CD4-positive, alpha-beta T cell treated with Interleukin-21 for 1 hour (primary cell): ENCODE measurements at regions not wholly inside any gene's neighbourhood (a gene's known extent, or its start where the extent isn't known, plus 50 kb on each side); places are given as distances from the start of the nearest gene placed in this dataset.

ENCODE experiments used
- DNase-seq: peaks from one replicate; pipeline ENCODE4 v3.0.0-alpha.2; 2020

DNA sequence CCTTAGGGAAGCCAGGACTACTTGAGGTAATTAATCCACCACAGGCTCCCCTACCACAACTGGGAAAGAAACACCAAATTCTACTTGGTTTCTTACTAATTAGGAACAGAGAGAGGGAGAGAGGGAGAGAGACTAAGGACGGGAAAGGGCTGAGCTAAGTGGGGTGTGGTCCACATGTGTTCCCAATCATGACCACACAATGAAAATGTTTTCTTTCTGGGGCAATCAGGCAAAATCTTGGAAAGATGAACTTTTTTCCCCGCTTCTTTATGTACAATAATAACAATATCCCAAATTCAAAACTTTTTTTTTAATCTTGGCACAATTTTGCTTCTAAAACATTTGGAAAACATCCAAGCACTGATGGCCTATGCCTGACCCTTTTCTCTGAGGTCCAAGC, 734.4 kb downstream of the MAFB start:
- no peak for DNase-seq

DNA sequence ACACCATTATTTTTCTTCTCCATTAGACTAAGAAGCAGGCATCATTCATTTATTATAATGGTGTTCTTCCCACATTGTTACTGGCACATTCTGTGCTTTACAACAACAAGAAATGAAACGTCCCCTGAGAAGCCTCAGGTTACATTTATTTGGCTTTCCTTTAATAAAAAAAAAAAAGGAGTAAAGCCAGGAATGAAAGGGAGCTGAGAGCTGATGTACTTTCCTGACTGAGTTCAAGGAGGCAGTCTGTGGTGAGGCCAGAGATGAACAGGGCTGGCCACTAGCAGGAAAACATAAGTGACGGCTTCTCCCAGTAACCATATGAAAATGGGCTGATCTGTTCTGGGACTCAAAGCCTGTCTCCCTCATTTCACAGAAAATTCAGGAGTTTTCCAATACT, 742.1 kb downstream of the MAFB start:
- DNase-seq, result no peak

DNA sequence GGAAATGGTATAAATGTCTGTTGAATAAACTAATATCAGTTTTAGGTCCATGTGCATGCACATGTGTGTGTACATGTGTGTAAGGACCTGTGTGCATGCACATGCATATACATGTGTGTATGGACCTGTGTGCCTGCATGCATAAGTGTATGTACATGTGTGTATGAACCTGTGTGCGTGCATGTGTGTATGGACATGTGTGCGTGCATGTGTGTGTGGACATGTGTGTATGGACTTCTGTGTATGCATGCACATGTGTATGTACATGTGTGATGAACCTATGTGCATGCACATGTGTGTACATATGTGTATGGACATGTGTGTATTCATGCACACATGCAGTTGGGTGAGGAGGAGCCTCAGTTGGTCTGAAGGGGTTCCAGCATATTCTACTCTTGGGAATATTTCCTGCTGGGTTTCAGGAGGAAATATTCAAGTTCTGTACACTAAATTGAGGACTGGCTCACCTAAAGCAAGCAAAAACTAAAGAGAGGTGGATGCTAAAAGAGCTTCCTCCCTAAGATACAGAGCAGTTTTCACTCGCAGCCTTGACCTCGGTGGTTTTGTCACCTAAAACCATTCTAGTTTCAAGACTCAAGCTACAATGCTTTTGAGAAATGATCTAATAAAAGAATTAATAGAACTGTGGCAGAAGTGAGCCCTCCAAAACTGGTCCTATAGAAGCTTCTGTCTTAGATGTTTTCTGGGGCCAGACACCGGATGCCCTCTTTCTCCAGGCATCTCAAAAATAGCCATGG, 742.8 kb downstream of the MAFB start:
- no peak for DNase-seq

DNA sequence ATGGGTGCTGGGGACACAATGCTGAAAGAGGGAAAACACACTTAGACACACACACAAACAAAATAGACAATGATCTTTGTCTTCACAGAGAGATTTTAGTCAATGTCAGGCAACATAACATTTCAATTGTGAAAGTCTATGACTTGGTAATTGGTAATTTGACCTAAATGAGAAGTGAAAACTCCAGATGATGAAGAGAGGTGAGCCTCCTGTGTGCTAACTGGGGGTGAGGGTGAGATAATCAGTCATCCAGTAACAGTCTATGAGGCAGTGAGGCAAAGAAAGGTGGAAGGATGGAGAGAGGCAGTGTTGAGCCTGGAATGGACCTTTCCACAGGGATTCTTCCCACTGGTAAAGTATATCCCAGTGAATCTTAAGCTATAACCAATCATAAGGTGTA, 744.2 kb downstream of the MAFB start:
- no peak for DNase-seq

DNA sequence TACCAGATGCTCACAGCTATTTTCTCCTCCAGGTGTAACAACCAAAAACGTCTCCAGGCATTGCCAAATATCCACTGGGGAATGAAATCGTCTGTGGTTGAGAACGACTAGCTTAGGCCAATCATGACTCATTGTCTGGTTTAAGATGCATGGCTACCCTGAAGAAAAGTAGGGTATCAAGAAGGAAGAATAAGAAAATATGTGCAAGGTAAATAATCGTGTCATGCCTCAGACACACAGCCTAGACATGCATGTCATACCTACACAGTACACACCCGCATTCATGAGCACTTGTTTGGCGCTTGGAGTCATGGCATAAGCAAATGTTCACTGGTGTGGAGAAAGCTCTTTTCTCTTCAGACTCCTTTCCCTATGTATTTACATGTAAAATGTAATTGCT, 745.7 kb downstream of the MAFB start:
- DNase-seq, result no peak

DNA sequence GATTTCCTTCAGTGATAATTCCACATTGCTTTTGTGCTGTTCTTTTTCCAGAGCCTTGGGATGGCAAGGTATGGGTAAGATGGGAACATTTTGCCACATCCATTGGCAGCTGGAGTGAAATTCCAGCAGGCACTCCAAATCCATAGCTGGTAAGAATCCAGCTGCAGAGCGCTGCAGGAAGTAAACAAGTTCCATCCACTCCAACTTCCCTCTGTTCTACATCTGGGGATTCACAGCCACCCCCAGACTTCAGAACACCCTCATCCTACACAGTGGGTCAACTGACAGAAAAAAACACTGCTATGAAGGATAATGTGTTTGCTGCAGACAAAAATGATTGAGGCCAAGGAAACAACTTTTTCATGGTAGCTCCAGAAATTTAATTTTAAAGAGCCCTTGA, 747.8 kb downstream of the MAFB start:
- DNase-seq, result no peak

DNA sequence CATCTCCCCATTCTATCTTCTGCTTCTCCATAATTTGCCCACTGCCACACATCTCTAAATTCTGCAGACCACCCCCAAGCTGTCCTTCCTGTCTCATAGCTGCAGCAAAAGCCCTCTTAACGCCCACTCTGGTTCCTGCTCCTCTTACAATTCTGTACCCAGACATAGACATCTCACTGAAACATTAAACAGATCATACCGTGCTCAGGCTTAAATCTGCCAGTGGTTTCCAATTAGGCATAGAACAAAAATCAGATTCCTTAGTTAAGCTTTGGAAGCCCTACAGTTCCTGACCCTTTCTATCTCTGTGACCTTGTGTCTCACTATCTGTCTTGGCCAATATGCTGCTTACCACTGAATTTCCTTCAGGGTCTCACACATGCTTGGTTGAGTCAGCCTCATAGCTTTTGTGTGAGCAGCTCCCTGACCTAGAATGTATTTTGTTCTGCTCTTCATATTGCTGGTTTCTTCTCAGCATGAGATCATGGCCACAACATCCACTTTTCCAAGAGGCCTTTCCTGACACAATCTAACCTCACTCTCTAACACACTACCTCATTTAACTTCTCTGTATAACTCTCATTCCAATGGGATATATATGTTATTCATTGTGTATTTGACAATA, 749.7 kb downstream of the MAFB start:
- no peak for DNase-seq

DNA sequence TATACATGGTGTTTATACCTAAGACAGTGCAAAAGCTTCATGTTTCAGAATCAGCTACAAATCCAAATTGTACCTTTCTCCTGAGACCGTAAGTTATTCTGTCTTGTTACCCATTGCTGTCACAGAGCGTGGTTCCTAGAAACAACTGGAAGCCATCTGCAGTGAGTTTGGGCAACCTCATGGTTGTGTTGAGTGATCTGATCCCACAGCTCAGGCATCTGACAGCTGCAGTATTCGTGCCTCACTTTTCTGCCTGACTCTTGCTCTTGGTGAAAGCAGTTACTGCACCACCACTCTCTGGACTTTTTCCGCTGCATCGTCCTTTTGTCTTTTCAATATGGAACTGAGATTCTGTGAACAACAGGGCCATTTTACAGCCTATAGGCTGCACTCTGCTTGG, 752.6 kb downstream of the MAFB start:
- no peak for DNase-seq

DNA sequence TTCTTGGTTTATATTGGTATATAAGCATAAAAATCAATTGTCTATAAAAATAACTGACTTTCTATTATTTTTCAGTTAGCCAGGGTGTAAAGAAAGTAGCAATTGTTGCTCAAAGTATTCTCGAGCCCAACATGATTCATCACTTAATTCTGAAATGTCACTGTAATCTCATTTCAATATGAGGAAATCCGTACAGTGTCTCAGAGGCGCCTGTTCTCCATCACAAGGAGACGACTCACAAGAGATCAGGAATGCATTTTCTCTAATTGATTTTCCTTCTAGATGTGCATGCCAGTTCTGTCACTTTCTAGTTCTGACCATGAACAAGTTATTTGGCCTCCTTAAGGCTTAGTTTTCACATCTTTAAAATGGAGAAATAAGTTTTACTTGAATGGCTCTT, 753.1 kb downstream of the MAFB start:
- DNase-seq, result no peak

DNA sequence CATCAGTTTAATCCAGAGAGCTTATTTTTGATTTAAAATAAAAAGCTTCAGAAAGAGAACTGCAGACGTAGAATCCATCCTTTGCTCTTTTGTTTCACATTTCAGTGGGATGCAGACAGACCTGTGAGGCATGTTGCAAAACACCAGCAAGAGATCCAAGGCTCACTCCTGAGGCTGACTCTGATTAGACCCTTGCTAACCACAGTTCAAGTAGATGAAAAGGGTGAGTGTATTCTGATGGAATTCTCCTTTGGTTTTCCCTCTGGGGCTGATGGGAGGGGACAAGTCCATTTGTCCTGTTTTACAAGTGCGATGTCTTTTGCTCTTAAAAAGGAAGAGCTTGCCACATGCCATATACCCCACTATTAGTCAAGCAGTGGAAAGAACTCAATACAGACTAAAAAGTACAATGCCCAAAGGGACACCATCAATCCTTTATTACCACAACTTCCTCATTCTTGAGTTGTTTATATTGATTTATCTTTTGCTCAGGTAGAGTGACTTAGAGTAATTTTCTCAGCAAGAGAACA, 772.7 kb downstream of the MAFB start:
- DNase-seq, result no peak

DNA sequence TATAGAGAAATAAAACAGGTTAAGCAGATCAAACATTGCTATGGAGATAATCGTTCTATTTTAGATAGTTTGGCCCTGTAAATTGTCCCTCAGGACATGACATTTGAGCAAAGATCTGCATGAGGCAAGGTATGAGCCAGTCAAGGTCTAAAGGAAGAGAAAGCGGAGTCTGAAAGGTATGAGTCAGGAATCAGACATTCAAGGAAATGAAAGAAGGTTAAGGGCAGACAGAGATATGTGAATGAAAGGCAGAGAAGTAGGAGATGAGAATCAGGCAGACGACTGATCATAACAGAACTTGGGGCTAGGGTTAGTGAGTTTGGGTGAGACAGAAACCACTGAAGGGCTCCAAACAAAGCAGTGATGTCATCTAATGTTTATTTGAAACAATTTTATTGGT, 775.8 kb downstream of the MAFB start:
- no peak for DNase-seq

DNA sequence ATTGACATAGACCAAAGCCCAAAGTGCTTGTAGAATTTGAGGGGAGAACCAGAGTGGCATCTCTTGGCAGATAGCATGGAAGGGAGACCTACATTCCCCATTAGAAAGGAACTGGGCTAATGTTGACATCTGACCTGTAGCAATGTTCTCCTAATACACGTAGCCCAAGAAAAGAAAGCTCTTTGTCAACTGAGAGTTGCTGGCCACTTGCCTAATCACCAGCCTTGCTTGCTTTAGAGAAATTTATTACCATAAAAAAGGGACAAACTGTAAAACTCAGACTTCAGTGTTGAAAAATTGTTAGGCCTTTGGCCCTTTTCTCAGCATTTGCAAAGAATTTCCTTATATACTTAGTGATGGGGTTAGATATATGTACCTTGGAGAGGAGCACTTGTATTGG, 777.5 kb downstream of the MAFB start:
- no peak for DNase-seq

DNA sequence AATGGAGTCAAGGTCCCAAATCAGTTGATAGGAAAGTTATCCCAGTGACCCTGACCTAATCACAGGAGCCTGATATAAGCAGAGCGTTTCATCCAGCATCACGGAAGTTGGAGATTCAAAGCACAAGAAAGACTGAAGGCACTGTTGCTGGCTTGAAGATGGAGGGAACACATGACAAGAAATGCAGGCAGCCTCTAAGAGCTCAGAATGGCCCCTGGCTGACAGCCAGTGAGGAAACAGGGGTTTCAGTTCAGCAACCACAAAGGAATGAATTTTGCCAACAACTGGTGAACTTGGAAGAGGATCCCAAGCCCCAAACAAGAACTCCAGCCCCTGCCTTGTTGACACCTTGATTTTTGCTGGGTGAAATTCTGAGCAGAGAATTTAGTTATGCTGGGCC, 778.5 kb downstream of the MAFB start:
- no peak for DNase-seq

DNA sequence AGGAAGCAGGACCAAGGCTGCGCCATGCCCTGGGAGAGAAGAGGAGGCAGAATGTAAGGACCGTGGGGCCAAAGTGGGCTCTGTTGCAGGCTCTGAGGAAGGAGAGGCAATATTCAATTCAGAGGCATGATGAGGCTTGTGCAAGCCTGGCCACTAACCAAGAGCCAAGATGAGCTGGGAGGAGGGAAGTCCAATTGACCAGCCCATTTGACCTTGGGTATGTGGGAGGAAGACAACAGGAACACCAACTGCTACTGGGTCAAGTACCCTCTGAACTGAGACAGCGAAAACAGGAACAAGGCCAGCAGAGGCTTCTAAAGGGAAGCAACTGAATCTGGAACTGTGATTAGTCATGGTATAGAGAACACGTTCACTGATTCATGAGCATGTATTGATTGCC, 779.6 kb downstream of the MAFB start:
- no peak for DNase-seq

DNA sequence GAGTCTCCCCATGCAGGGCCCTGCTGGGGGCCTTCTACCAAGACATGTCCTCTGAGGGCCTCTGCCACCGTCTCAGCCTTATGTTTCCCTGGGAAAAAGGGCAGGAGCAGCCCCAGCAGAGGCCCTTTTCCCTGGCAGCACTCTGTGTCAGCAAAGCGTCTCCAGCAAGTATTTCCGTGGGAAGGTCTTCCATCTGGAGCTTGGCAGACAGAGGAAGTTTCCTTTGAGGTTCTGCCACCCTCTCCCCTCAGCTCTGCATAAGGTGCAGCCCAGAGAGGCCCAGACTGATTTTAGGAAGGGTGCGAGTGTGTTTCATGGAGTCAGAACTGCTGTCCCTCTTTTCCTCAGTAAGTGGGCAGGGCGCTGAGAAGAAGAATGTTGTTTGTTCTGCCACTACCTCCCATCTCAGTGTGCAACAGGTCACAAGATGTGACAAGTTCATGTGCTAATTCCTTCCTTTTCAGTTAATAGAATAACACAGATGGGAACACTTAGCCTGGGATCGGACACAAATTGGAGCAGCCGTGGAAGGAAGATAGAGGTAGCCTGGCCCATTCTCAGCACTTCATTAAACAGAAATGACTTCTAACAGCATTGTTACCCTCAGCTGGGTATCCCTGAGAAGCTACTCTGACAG, 784.4 kb downstream of the MAFB start:
- no peak for DNase-seq

DNA sequence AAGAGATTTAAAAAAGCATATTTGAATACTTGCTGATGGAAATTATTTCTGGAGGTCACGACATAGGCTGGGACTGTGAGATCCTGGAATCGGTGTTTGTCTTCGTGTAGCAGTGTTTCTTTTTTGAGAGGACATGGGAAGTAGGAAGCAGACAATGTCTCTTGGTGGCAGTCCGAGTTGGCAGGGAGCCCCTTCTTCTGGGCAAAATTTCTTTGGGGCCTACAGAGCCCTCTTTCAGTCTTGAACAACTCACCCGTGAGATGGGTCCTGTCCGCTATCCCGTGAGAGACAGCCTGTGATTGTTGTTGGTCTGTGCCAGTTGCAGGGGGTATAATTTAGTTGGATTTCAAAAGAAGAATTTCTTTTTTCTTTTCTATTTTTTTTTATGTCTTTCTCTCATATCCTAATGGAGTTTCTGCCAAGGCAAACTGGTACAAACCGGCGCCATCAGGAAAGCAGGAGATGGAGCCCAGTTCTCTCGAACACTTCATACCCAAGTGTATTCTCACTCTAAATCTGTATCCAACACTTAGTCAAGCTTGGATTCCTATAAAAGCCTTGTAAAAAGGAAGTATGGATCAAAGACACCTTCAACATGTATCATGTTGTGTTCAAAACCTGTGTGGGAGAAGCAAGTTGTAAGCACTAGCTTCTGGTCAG, 785.1 kb downstream of the MAFB start:
- DNase-seq, result no peak

DNA sequence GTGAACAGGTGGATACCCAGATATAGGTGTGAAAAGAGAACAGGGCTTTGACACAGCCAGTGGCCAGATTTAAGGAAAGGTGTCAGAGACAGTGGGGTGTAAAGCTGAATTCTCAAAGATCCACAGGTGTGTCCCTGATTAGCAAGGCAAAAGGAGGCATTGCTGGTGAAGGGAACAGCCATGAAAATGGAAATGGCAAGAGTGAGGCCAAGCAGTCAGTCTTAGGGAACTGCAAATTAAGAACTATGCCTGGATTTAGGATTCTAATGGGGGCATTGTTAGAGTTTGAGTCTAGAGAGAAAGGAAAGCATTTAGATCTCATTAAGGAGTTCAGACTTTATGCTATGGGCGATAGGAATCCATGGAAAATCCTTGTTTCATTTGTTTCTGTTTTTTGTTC, 789.2 kb downstream of the MAFB start:
- DNase-seq, result no peak

DNA sequence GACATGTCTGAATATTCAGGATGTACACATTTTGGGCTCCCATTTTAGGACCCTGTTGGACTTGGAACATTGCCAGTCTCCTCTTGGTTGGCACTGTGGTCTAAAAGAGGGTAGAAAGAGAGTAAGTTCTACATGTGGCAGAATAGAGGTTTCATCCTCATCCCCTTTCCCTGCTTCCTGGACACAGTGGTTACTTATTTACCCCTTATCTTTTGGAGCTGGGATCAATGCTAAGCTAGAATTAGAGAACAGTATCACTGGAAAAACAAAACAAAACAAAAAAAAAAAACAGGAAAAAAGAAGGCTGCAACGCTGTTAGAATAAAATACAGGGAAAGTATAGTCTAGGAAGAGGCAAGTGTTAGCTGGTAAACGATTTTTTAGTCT, 790.6 kb downstream of the MAFB start:
- DNase-seq, result no peak

DNA sequence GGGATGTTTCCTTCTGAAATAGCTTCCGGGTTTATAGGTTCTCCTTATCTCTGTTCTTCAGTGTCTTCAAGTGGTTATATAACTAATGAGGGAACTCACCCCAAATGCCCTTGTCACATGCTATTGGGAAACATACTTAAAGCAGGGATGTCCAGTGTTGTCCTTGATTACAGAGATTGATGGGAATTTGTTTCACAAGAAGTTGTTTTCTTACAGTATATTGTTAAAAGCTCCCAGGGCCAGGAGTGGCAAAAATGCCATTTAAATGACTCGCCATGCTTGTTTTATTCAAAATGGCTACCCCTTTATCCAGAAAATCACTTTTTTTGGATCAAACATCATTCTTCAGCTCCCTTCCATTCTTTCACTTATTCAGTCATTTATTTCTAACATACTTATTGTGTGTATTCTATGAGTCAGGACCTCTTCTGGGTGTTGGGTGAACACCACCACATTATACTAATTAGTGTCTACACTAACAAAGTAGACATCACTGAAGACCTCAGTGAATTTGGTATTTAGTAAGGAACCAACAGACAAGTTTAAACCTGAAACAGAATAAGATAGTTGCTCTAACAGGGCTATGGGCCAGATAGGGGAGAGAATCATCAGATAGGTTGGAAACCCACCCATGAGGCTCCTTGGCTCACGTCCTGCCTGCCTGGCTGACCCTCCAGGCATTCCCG, 791.1 kb downstream of the MAFB start:
- no peak for DNase-seq

DNA sequence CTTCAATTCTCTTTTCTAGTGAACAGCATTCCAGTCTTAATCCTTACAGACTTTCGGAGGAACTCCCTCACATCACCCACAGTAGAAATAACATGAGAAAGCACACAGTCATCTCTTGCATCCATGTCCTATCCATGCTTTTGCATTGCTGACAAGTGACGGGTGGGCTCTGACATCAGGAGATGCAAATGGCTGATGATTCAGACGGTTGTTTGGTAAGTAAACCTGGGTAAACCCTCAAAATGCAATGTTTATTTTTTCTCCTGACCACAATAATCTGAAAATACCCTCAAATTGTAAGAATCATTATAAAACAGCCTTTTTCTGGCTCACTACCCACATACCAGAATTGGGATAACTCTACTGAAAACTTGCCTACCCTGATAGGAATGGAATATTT, 792.0 kb downstream of the MAFB start:
- DNase-seq, result no peak

DNA sequence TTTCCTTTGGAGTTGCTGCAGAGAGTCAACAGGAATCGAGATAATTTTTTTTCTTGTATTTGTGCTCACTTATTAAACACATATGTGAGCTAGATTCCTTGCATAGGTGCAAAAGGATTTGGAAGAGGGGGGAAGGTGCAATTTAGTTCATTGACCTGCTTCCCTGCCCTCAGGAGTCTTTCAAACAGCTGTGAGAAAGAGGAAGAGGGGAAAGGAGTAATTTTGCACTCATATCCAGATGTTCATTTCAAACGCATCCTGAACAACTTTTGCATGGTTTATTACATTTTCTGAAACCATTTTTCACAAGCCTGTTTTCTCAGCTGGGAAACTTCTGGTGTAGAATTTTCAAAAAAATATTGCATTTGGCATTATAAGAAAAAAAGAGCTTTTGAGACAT, 795.0 kb downstream of the MAFB start:
- no peak for DNase-seq

DNA sequence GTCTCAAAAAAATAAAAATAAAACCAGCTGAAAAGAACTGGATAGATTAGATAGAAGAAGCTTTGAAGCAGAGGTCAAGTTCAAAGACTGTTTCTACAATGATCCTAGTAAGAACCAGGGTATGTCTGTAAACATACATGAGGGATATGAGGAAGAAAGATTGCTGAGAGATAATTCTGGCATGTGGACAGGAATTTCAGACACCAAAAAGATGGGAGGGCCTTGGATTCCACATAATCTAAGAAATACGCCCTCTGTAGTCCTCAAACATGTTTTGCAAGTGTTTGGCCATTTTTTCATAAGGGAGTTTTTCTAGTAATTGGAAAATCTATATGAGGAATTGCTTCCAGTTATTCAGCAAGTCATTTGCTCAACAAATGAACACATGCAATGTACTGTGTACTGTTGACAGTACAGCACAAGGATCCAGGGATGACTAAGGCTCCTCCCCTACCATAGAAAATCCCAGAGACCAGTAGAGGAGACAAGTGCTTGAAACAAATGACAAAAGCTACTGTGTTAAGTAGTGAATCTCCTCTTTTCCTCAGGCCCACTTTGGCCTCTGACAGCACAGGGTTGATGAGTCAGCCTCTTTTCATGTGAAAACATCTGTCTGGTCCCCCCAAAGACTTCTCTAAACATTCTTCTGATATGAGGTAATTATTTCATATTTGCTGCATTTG, 795.9 kb downstream of the MAFB start:
- no peak for DNase-seq

DNA sequence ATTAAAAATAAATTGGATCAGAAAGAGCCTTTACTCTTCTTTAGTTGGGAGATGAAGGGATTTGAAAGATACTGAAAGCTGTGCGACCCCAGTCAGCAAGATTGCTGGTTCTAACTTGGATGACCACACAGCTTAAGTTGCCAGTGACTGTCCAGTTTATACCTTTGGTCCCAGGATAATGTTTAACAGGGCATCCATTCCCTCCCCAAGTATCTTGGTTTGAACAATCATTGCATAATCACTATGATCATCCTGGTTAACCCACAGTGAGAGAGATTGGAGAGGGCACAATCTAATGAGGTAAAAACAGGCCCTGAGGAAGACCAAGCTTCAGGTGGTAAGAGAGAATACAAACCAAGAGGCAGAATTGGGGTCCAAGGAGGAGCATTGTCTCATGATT, 798.3 kb downstream of the MAFB start:
- no peak for DNase-seq
